ENCODE measurements at regions not wholly inside any gene's neighbourhood (a gene's known extent, or its start where the extent isn't known, plus 50 kb on each side); places are given as distances from the start of the nearest gene placed in this dataset.
"Not testable (repeated sequence)": the region's sequence is repeated elsewhere in the genome, so short reads cannot be mapped to it uniquely, and the experiment has no call there.

DNA sequence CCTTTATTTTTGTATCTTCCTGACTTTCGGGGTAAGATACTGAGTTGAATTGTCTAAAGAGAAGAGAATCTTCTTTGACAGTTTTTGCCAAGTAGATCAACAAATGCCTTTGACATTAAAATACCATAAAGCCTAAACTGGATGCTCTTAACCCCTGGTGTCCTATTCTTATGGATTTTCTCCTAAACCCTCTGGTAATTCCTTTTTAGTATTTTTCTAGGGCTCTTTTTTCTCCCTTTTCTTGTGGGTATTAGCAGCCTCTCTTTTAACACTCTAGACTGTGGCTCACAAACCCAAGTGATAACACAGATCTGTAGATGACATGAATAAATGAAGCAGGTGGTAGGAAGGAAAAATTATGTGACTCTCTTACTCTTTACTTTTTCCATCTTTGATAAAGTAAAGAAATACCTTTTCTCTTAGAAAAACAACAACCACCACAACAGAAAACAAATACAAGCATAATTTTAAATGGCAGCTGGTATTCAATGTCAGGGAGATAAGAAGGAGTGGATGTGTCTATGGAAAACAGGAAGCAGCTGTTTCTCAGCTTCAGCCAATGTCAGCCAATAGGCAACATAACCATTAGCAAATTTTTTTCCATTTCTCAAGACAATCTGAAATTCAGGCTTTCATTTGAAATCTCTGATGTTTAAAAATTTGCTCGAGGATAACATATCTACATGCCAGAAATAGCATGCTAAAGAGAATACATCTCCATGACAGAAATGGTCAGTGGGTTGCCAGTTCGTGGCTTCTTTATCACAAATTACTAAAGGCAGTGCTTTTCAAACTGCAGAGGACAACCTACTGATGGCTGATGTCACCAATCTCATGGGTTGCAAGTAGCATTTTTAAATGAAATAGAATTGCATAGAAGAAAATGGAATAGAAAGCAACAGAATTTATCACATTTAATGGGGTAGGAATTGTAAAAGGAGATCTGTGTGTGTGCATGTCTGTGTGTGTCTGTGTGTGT, 123.1 kb upstream of the KRR1 start:
- no peak for DNase-seq

DNA sequence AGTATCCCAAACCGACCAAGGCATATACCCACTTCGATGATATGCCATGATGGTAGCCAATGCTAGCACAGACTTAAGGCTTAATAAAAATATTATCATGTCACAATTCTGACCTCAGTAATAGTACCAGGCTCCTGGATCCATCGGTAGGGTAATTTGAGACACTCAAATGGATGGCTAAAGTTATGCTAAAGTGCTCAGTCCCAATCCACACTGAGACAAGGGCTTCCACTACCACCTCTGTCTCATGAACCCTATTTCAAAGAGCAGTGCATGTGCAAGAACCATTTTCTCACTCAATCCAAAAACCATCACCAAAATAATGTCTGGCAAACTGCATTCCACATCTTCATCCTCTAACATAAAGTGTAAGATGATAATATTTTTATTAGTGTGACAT, 122.4 kb upstream of the KRR1 start:
- no peak for DNase-seq

DNA sequence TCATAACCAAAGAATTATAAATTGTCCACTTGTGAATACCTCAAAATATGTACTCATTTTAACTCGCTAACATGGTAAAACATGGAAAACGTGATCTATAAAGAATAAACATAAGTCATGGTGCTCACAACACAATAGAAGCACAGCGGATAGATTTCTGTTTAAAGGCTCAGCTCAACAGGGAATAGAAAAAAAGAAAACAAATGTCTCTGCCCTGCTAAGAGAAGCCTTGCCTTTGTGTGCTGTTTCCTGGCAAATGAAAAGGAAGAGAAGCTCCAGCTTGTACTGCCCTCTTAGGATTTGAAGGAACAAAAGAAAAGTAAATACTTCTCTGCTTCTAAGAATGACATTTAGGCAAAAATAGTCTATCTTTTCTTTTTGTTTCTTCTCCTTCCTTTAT, 121.0 kb upstream of the KRR1 start:
- DNase-seq: no peak

DNA sequence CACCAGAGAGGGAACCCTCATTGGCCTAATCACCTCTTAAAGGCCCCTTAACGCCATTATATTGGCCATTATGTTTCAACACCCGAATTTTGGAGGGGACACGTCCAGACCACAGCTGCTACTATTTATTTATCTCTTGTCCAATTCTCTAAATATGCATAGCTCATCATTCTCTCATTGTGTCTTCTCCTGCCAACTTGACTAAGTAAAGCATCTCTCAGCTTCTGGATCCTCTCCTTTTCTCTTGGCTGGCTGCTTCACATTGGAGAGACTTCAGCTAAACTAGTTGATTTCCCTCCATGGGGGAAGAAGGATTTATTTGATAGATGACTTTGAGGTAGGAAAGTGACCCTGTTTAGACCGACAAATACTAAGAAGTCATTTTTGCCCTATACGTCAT, 120.4 kb upstream of the KRR1 start:
- no peak for DNase-seq

DNA sequence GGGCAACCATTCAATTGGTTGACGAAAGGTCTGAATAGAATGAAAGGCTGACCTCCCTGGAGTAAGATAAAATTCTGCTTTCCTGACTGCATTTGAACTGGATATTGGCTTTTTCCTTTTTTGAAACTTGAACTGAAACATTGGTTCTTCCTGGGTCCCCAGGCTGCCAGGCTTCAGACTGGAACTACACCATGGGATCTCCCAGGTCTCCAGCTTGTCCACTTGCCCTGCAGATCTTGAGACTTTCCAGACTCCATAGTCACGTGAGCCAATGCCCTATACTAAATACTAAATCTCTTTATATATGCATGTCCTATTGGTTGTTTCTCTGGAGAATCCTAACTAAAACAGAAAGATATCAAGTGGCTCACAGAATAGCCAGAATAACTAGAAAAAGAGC, 118.7 kb upstream of the KRR1 start:
- no peak for DNase-seq

DNA sequence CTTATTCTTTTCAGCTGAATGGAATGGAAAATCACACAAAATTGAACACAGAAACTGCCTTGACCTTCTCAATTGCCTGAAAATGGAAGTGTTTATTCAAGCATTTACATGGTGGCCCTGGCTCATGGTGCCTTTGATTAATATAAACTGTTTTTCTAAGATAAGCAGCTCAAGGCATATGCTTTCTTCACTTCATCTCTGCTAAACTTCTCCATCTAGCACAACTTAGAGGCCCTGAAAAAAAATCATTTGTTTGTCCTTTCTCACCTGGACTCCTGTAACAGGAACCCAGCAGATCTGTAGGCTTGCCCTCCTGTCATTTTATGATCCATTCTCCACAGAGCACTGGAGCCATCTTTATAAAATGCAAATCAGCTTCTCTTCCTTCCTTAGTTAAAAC, 117.5 kb upstream of the KRR1 start:
- DNase-seq: no peak

DNA sequence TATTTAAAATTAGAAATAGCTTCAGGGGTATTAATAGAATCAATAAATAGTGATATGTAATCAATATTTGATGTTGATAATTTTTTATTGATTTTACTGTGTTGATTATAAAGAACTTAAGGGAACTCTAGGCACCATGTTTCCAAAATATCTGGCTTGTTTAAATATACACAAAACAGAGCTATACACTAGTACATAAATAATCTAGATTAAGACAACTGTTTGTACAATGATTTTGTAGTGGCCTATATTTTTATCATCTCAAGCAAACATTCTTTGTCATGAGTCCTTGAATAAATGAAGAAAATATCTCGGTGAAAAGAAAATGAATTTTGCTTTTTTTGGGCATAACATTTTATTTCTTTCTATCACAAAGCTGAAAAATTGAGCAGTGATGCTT, 117.1 kb upstream of the KRR1 start:
- DNase-seq: no peak

DNA sequence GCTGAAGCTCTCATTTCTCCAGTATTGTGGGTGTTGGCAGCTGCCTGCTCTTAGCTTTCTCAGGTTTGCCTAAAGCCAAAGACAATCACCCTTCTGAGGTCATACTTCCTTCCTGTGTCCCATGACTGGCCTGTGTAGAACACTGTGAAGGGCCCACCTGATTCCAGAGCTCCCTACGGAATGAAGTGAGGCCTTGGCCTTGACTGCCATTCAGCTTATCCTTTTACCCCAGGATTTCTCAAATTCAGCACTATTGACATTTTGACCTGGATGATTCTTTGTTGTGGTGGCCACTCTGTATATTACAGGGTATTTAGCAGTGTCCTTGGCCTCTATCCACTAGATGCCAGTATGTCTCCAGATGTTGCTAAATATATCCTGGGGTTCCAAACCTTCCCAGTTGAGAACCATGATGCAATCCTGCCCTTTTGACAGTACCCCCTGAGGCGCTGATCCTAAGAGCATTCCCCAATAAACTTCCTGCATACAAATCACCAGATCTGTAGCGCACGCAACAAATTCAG, 112.3 kb upstream of the KRR1 start:
- no peak for DNase-seq

DNA sequence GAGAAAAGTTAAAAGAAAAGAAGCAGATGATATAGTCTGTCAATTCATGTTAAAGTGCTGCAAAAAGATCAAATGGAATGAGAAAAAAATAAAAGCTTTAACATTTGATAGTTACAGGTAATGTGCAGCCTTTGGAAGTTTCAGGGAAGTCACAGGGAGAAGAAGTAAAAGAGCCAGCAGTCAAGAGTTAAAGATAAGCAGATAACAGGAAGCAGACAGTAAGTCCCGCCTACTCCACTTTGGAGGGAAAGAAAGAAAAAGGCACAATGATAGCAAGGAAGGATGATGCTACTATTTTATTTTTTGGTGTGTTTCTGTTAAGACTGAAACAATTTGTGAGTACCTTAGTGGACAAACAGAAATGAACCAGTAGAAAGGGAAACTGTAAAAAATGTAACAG, 111.1 kb upstream of the KRR1 start:
- DNase-seq: no peak

DNA sequence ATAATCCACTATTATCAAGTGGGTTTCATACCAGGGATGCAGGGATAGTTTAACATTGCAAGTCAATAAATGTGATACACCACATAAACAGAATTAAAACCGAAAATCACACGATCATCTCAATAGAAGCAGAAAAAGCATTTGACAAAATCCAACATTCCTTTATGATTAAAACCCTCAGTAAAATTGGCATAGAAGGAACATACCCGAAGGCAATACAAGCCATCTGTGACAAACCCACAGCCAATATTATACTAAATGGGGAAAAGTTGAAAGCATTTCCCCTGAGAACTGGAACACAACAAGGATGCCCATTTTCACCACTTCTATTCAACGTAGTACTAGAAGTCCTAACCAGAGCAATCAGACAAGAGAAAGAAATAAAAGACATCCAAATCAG, 103.0 kb upstream of the KRR1 start:
- DNase-seq: not testable (repeated sequence)

DNA sequence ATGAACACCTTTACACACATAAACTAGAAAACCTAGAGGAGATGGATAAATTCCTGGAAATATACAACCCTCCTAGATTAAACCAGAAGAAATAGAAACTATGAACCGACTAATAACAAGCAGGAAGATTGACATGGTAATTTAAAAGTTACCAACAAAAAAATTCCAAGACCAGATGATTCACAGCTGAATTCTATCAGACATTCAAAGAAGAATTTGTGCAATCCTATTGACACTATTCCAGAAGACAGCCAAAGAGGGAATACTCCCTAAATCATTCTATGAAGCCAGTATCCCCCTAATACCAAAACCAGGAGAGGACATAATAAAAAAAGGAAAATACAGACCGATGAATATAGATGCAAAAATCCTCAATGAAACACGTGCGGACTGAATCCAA, 102.6 kb upstream of the KRR1 start:
- no peak for DNase-seq

DNA sequence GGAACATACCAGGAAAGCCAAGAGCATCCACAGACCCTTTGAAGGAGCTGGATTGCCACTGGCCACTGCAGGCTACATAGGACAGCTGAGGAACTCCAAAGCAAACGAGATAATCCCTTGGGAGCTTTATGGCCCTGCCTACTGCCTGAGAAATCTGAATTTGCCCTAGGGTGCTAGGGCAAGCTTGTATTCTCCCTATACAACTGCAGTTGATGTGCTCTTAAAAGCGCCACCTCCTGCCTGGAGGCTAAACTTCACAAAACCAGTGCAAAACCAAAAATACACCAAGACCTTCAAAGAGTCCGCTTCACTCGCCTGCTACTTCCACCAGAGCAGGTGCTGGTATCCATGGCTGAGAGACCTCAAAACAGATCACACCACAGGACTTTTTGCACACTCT, 99.6 kb upstream of the KRR1 start:
- no peak for DNase-seq

DNA sequence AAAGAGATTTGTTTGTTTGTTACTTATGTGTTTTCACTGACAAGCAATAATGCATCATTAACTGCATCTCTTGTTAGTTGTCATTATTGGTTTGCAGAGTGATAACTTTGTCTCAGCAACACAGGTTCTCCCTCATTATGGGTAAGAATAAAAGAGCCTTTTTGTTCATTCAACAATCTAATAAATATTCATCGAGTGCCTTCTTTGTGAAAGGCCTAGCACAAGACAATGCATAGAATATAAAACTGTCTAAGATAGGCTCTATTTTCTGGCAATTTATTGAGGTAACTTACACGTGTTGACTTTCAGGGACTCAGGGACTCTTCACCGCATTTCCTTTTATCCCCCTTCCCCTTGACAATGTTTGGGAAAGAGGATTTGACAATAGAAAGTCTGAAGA, 95.5 kb upstream of the KRR1 start:
- DNase-seq: no peak

DNA sequence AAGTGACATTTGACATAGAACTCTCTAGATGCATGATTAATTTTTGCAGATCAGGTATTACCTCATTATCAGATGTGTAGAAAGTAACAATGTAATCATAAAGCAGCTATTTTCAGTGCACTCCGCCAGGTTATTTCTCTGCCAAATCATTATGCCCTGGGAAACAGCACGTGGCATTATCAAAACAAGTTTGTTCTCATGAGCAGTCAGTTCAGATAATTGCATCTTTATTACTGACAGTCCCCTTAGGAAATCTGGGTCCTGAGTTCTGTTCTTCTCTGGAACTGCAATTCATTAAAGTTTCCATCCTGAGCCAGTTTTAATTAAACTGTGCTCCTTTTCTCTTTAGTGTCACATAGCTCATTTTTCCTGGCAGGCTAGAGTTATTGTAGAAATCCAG, 94.7 kb upstream of the KRR1 start:
- DNase-seq: no peak

DNA sequence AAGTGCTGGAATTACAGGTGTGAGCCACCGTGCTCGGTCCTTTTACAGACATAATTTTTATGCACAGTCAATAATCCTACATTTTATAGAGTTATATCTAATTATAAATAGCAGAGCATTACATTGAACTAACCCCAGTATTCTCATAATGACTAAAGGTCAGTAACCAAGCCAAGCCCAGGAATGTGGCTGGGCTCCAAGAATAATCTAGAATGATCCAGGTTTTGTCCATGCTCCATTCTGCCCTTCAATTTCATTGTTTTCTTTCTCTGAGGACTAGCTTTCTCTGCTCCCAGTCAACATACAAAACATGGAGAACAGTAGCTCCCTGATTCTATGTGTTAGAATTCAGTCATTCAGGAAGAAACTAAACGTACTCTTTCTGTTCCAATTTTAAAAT, 92.1 kb upstream of the KRR1 start:
- no peak for DNase-seq

DNA sequence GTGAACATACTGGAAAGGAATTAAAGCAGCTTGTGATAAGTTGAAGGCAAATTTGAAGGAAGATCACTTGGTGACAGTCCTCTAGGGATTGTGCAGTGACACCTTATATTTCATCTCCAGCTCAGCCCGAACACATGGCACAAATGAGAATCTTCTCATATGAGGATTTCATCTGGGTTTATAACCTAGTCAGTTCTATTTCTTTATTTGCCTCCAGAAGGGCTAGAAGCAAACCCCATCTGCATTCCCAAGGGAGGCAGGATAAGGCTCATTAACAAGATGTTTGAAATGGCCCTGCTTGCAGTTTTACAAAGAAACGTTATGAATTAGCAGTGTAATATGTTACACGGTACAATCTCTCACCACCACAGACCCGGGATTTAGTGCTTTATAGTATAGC, 90.7 kb upstream of the KRR1 start:
- DNase-seq: no peak

DNA sequence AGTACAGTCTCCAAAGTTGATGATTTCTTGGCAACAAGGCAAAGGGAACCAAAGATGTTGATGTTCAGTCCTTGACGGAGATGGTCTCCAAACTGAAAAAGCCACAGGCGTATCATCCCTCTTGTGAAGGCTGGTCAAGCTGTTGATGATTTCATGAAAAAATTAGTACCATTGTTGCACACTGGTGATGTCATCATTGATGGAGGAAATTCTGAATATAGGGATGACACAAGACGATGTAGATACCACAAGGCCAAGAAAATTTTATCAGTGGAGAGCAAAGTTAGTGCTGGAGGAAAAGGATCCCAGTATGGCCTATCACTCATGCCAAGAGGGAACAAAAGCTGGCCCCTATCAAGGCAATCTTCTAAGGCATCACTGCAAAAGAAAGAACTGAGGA, 88.7 kb upstream of the KRR1 start:
- no peak for DNase-seq

DNA sequence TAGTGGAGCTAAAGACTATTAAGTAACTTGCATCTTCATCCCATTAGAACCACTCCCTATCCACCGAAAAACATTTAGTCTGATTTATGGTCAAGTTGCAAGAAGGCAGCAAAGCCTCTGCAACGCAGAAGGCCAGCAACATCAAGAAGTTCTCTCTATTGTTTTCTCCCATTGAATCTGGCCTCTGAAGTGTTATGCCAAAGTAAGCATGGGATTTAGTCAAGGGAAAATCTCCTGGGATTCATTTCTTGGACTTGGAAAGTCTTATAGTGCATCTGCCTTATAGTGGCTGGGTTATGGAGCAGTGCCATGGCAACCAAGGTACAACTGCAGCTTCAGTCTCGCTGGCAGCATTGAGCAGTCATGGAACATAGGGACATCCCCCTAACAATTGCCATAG, 87.7 kb upstream of the KRR1 start:
- DNase-seq: no peak

DNA sequence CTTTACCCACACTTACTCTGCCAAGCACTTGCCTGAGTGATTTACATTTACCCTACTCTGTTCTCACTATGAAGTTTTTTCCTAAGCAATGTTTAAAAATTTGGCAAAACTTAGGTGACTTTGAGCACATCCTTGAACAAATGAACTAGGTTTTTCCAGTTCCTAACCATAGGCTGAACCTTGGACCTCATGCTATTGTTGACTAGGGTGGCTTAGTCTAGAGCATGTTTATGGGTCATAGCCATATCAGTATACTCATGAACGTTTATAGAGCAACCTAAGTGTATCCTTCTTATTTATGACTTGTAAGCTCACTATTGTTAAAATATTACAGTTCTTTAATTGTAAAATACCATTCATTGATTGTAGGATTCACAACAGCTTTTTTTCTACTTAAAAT, 85.0 kb upstream of the KRR1 start:
- DNase-seq: no peak

DNA sequence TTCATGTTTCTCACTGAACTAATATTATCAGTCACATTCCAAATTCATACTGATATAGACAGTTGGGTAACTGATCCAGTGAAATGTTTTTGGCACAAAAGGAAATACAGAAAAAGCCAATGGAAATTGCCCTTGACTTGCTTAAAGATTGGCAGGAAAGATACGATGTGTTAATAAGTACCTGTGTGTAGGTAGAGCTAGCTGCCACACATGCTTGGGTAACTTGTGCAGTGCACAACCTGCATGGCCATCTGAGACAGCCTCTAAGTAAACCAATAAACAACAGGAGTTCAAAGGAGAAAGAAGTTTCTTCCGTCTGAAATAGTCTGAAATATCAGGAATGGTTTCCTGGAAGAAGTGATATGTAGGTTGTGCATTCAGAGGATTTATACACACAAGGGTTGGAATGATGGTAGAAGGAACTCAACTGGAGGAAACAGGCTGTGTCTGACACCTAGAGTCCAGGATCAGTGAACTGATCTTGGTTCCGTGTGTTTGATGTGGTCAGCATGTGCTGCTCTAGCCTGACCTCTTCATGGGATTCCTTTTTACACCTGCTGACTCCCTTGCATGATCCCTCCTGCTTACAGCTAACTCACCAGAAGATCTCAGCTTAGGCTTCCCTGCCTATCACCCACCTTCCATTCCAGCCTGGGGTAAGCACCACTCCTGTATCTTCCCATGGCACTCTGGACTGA, 81.4 kb upstream of the KRR1 start:
- DNase-seq: no peak

DNA sequence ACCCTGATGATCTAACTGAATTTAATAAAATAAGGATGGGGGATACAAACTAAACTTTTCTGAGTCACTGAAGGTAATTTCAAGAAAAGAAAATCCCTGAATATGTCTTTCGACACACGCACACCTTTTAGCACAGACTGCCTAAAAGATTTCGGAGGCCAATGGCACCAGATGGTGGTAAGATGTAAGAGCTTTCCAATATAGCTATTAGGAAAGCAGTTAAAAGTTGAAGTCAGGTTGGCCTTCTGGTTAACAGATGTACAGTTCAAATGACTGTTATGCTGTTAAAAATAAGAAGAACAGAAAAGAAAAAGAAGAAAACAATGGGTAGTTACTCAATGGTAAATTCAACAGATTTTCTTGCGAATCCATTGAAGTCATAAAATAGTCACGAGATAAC, 80.7 kb upstream of the KRR1 start:
- no peak for DNase-seq

DNA sequence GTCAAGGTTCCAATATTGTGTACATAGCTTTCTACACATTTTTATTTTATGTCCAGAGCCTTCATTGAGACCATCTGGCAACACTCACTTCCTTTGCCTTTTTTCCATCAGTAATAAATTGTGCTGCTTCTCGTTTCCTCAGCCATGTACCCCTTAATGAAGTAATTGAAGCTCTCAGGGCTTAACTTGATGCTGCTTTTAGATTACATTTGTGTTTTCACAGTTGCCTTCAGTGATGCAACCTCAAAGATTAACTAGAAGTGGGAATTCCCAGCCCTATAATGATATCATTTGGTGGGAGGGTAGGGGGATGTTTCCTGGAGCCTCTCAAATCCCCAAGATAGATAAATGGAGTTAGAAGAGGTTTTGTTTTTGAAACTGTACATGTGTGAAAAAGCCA, 80.2 kb upstream of the KRR1 start:
- DNase-seq: no peak

DNA sequence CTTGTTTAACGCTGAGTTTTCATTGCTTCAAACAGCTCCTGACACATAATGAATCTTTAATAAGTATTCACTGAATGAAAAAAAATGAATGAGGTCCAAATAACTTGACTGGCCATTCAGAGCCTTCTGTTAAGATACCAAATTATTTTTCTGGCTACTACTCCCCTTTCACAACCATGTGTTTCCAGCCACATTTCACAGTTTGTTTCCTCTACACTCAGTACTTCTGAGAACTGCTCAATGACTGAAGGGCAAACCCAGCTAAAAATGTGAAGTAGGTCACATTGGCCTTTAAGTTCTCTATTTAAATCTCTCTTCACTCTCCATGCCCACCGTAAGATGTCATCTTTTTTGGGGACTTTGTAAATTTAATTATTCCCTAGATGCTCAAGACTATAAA, 78.4 kb upstream of the KRR1 start:
- DNase-seq: no peak

Data from stimulated activated CD4-positive, alpha-beta T cell treated with anti-CD3 and anti-CD28 coated beads, Interleukin-4, amount 100 ng/mL, for 4 hours (primary cell).